Loucy (cell line): ENCODE measurements at regions not wholly inside any gene's neighbourhood (a gene's known extent, or its start where the extent isn't known, plus 50 kb on each side); places are given as distances from the start of the nearest gene placed in this dataset.

Experiments used
- H2AFZ ChIP-seq: fragments of 200-600 bp; sonication (generic); 2 replicates; pipeline ENCODE4 v1.6.0; 2016; ENCODE audit warnings: antibody characterized with exemption, mild to moderate bottlenecking, low read length, moderate library complexity
- H3F3A ChIP-seq: fragments of 200-600 bp; 2 replicates; pipeline ENCODE4 v1.6.0; 2016; ENCODE audit warnings: antibody characterized with exemption, low read depth, mild to moderate bottlenecking
- H3K27me3 ChIP-seq: fragments of 200-600 bp; sonication (generic); 2 replicates; pipeline ENCODE4 v1.6.1; 2014; ENCODE audit warnings: low read length, mild to moderate bottlenecking; ENCODE audit not compliant: insufficient read depth, poor library complexity, severe bottlenecking
- H3K36me3 ChIP-seq: fragments of 200-600 bp; sonication (generic); 2 replicates; pipeline ENCODE4 v1.6.1; 2016; ENCODE audit warnings: low read length; ENCODE audit not compliant: insufficient read depth
- H3K4me1 ChIP-seq: fragments of 200-600 bp; sonication (generic); 2 replicates; pipeline ENCODE4 v1.5.1; 2014; ENCODE audit warnings: low read length, mild to moderate bottlenecking; ENCODE audit not compliant: insufficient read depth, poor library complexity, severe bottlenecking
- H3K4me2 ChIP-seq: fragments of 200-600 bp; sonication (generic); 2 replicates; pipeline ENCODE4 v1.6.0; 2014; ENCODE audit warnings: antibody characterized with exemption, low read length, low read depth, mild to moderate bottlenecking; ENCODE audit not compliant: poor library complexity, severe bottlenecking
- H3K4me3 ChIP-seq: fragments of 200-600 bp; sonication (generic); 2 replicates; pipeline ENCODE4 v1.5.1; 2014; ENCODE audit warnings: low read length, mild to moderate bottlenecking, mixed read lengths; ENCODE audit not compliant: poor library complexity, severe bottlenecking
- H3K79me2 ChIP-seq: fragments of 200-600 bp; sonication (generic); 2 replicates; pipeline ENCODE4 v1.6.1; 2014; ENCODE audit warnings: low read length; ENCODE audit not compliant: insufficient read depth
- H3K9ac ChIP-seq: fragments of 200-600 bp; sonication (generic); 2 replicates; pipeline ENCODE4 v1.6.0; 2014; ENCODE audit warnings: mild to moderate bottlenecking, low read depth, low read length, moderate library complexity; ENCODE audit not compliant: poor library complexity, severe bottlenecking
- H3K9me2 ChIP-seq: fragments of 200-600 bp; sonication (generic); replicated peaks from 2 replicates; pipeline ENCODE4 v1.6.1; 2016; ENCODE audit warnings: low read depth, low read length, mixed read lengths
- H3K9me3 ChIP-seq: fragments of 200-600 bp; sonication (generic); 2 replicates; pipeline ENCODE4 v1.6.1; 2014; ENCODE audit warnings: mild to moderate bottlenecking, antibody characterized with exemption, low read length, low read depth; ENCODE audit not compliant: insufficient read depth
- H4K20me1 ChIP-seq: fragments of 200-600 bp; sonication (generic); 2 replicates; pipeline ENCODE4 v1.6.0; 2014; ENCODE audit warnings: antibody characterized with exemption, low read length, mild to moderate bottlenecking; ENCODE audit not compliant: insufficient read depth, poor library complexity, severe bottlenecking
- CTCF ChIP-seq: fragments of 200-600 bp; sonication (generic); conservative IDR thresholded peaks from 2 replicates; pipeline ENCODE4 v1.5.1; 2014; ENCODE audit warnings: mild to moderate bottlenecking, antibody characterized with exemption, low read length
- EZH2phosphoT487 ChIP-seq: fragments of 200-600 bp; IDR thresholded peaks from 2 replicates; pipeline ENCODE4 v1.6.1; 2018; ENCODE audit warnings: antibody characterized with exemption, mild to moderate bottlenecking, moderate library complexity, borderline replicate concordance

- Histone ChIP-seq H3K4me2 (no peak overlapping the region), H3K4me1 (no peaks in the 10 kb centered on the region), H3K9me3 (no peaks in the 10 kb centered on the region), H3K79me2 (no peaks in the 10 kb centered on the region), H3K4me3 (no peak overlapping the region), H3K36me3 (no peaks in the 10 kb centered on the region), H3K9ac (no peak overlapping the region), H2AFZ (no peak overlapping the region), H4K20me1 (no peaks in the 10 kb centered on the region), H3K27me3 (no peaks in the 10 kb centered on the region), H3F3A (no peaks in the 10 kb centered on the region), H3K9me2 (no peaks in the 10 kb centered on the region)
- TF ChIP-seq CTCF (no peak), EZH2phosphoT487 (no peak)
These were observed 361.5 kb upstream of the PTCHD4 start for GRCh38 chr6:48472535-48472934.

DNA sequence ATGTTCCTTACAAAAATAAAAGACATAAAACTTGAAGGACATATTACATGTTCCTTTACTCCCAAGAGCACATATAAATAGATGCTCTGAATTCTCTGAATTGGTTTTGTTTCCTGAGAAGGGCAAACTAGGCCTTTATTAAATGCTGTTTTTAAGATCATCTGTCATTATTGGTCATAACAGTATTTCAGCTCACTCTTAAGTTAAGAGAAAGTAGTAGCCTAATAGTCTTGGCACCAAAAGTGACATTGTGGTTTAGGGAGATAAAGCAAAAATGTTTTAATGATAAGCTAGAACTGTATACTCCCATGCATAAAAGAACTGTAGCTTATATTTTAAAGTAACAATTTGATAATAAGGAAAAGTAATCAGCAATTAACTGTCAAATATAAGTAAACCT lies 361.1 kb upstream of the PTCHD4 start:
- H3K27me3 ChIP-seq, result no peaks in the 10 kb centered on the region
- no peaks in the 10 kb centered on the region for H3K9me2 ChIP-seq
- no peak overlapping the region for H3K4me3 ChIP-seq
- H3K9me3 ChIP-seq, result no peaks in the 10 kb centered on the region
- TF ChIP-seq CTCF, result no peak
- TF ChIP-seq EZH2phosphoT487, result no peak
- H3F3A ChIP-seq, result no peaks in the 10 kb centered on the region
- no peaks in the 10 kb centered on the region for H3K4me1 ChIP-seq
- no peak overlapping the region for H3K4me2 ChIP-seq
- no peak overlapping the region for H3K9ac ChIP-seq
- H3K79me2 ChIP-seq, result no peaks in the 10 kb centered on the region
- no peak overlapping the region for H2AFZ ChIP-seq
- no peaks in the 10 kb centered on the region for H4K20me1 ChIP-seq
- H3K36me3 ChIP-seq, result no peaks in the 10 kb centered on the region

DNA sequence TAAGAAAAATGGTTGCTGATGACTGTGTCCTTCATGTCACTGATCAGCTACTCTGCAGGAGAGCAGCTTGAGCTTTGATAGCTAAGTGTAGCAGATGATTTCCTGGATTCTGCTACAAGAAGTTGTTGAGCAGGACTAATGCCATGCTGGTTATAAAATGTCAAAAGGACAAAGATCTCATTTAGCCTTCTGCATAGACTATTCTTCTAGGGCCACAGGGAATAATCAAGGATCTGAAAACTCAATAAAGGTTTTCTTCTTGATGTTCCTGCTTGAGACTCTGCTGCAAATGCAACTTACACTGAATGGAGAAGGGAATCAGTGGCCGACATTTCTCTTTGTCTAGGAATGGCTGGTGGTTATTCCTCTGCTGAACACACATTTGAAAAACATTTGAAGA lies 360.3 kb upstream of the PTCHD4 start:
- Histone ChIP-seq H3K9ac (no peak overlapping the region), H2AFZ (no peak overlapping the region), H3K79me2 (no peaks in the 10 kb centered on the region), H3K9me3 (no peaks in the 10 kb centered on the region), H3K4me1 (no peaks in the 10 kb centered on the region), H3K9me2 (no peaks in the 10 kb centered on the region), H3K4me3 (no peak overlapping the region), H3K36me3 (no peaks in the 10 kb centered on the region), H4K20me1 (no peaks in the 10 kb centered on the region), H3F3A (no peaks in the 10 kb centered on the region), H3K4me2 (no peak overlapping the region), H3K27me3 (no peaks in the 10 kb centered on the region)
- no peak for TF ChIP-seq EZH2phosphoT487

DNA sequence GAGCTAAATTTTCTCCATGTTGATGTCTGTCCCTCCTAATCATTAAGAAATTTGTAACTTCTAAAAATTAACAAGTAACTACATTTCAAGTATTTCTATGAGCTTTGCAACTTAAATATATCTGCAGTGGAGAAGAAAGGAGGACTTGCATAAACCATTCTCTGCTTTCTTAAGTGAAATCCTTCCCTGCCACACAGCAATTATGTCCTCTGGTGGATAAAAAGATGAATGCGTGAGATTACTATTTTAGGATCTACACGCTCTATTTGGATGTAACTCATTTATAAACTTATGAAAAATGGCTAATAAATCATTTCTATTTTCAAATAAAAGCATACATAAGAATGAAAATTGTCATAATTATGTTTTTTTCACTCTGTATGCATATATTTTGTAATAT lies 338.0 kb upstream of the PTCHD4 start:
- Histone ChIP-seq H3K4me1 (no peaks in the 10 kb centered on the region), H3K9ac (no peak overlapping the region), H3K36me3 (no peaks in the 10 kb centered on the region), H4K20me1 (no peaks in the 10 kb centered on the region), H3F3A (no peaks in the 10 kb centered on the region), H3K4me2 (no peak overlapping the region), H3K27me3 (no peaks in the 10 kb centered on the region), H3K79me2 (no peaks in the 10 kb centered on the region), H3K9me3 (no peaks in the 10 kb centered on the region), H3K4me3 (no peak overlapping the region), H2AFZ (no peak overlapping the region), H3K9me2 (no peaks in the 10 kb centered on the region)
- peak; percentile 42 for TF ChIP-seq CTCF
- TF ChIP-seq EZH2phosphoT487, result no peak
